ENCODE measurements at regions not wholly inside any gene's neighbourhood (a gene's known extent, or its start where the extent isn't known, plus 50 kb on each side); places are given as distances from the start of the nearest gene placed in this dataset.

Small RNA genes in the stretch of these regions (small RNA-seq; reads per million reads assigned to genes)
- gene MIR1267 (0 to 2.0 (median 0) reads per million in 3 experiments), gene SNORD31B (1.5 to 3.1 (median 1.7) reads per million in 3 experiments)

Measured in neural cell (in vitro differentiated cells).